GM21360 (cell line): ENCODE measurements at regions not wholly inside any gene's neighbourhood (a gene's known extent, or its start where the extent isn't known, plus 50 kb on each side); places are given as distances from the start of the nearest gene placed in this dataset.

ENCODE experiments used
- ATAC-seq: cut with Tn5 transposase; IDR thresholded peaks from one replicate; pipeline ENCODE4 v1.9.1; 2021; ENCODE audit warnings: mild to moderate bottlenecking, moderate library complexity; ENCODE audit not compliant: unreplicated experiment

- ATAC-seq: no peak
Observed at GRCh38 chr15:39320355-39320754, 260.5 kb upstream of the THBS1 start.

- ATAC-seq: no peak
Observed at GRCh38 chr15:39320886-39321285, 260.0 kb upstream of the THBS1 start.

- ATAC-seq: no peak
Observed at GRCh38 chr15:39321977-39322376, 258.9 kb upstream of the THBS1 start.

- no peak for ATAC-seq
Observed at GRCh38 chr15:39323157-39323556, 257.7 kb upstream of the THBS1 start.

GRCh38 chr15:39323706-39324105 is 257.2 kb upstream of the THBS1 start:
- no peak for ATAC-seq

- no peak for ATAC-seq
Observed at GRCh38 chr15:39326306-39326975, 254.4 kb upstream of the THBS1 start.

- ATAC-seq: no peak
Observed at GRCh38 chr15:39327005-39327730, 253.7 kb upstream of the THBS1 start.

GRCh38 chr15:39330061-39330460 is 250.8 kb upstream of the THBS1 start:
- ATAC-seq: no peak

- ATAC-seq: no peak
Observed at GRCh38 chr15:39331584-39331983, 249.3 kb upstream of the THBS1 start.

- no peak for ATAC-seq
Observed at GRCh38 chr15:39332846-39333245, 248.0 kb upstream of the THBS1 start.

GRCh38 chr15:39333393-39333792 is 247.5 kb upstream of the THBS1 start:
- ATAC-seq: no peak

- ATAC-seq: no peak
Observed at GRCh38 chr15:39333896-39334295, 247.0 kb upstream of the THBS1 start.

GRCh38 chr15:39336926-39337325 is 244.0 kb upstream of the THBS1 start:
- ATAC-seq: no peak

- no peak for ATAC-seq
Observed at GRCh38 chr15:39338251-39338650, 242.6 kb upstream of the THBS1 start.

- no peak for ATAC-seq
Observed at GRCh38 chr15:39340903-39341645, 239.8 kb upstream of the THBS1 start.

GRCh38 chr15:39344662-39345141 is 236.2 kb upstream of the THBS1 start:
- no peak for ATAC-seq

GRCh38 chr15:39345176-39345575 is 235.7 kb upstream of the THBS1 start:
- no peak for ATAC-seq

GRCh38 chr15:39347453-39347852 is 233.4 kb upstream of the THBS1 start:
- ATAC-seq: no peak

GRCh38 chr15:39350785-39351184 is 230.1 kb upstream of the THBS1 start:
- ATAC-seq: no peak

GRCh38 chr15:39354189-39354588 is 226.7 kb upstream of the THBS1 start:
- no peak for ATAC-seq

GRCh38 chr15:39357480-39358268 is 223.2 kb upstream of the THBS1 start:
- ATAC-seq: no peak
